ENCODE measurements at regions not wholly inside any gene's neighbourhood (a gene's known extent, or its start where the extent isn't known, plus 50 kb on each side); places are given as distances from the start of the nearest gene placed in this dataset.

- no peak for TF ChIP-seq CTCF (IDR thresholded peaks at IDR 0.05; ENCODE audit: low read depth, low read length, poor library complexity, severe bottlenecking)
- no peak for TF ChIP-seq EZH2phosphoT487 (IDR thresholded peaks at IDR 0.05; ENCODE audit: borderline replicate concordance, low read length)
These were observed 134.6 kb downstream of the TMEM121 start for GRCh38 chr14:105660816-105661531.

Measured in DOHH2 (cell line).